HG03064 (cell line): ENCODE measurements at regions not wholly inside any gene's neighbourhood (a gene's known extent, or its start where the extent isn't known, plus 50 kb on each side); places are given as distances from the start of the nearest gene placed in this dataset.

Source experiments
- ATAC-seq: cut with Tn5 transposase; IDR thresholded peaks from one replicate; pipeline ENCODE4 v1.9.1; 2021; ENCODE audit warnings: low read depth; ENCODE audit not compliant: unreplicated experiment

DNA sequence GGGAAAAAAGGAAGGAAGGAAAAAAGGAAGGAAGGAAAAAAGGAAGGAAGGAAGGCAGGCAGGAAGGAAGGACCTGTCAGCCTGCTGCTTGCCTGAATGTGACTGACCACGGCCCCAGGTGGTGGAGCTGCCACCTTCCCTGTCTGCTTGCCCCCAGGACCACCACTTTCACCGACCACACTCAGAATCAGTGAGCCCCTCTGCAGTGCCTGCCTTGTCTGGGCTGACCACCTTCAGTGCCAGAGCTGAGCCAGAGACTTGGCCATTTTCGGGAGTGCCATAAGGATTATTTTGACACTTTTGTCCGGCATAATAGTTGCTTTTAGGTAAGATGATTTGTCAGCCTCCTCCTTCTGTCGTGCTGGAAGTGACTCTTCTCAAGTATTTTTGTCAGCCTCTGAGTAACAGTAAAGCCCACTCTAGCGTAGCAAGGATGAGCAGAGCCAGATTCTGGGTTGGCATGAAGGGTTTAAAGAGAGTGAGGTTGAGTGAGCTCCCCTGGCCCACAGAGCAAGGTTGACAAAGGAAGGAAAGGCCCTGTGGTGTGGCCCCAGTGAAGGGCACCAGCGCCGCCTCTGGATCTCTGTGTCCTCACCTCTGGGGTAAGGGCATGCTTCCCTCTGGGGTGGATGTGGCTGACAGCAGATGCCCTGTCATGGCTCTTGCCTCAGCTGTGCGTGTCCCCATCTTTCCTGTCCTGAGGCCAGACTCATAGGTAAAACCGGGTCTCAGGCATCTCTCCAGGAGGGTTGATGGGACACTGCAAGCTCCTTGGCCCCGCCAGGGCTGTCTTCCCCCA is 214.7 kb upstream of the FOXQ1 start:
- ATAC-seq, result no peak

DNA sequence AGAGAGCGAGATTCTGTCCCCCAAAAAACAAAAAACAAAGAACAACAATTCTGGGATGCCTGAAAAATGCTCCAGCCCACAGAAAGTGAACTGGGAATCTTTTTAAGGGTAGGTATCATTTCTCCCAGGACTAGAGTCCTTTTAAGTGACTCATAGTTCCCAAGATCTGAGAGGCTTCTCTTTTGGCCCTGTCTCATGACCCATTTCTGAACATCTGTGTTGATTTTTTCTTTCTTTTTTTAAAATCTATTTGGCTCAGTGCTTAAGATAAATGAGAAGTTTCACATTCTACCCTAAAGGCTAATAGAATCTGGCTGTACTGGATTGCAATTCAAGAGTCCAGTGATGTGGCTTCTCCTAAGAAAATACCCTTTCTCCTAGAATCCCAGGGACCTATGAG is 217.6 kb upstream of the FOXQ1 start:
- no peak for ATAC-seq

DNA sequence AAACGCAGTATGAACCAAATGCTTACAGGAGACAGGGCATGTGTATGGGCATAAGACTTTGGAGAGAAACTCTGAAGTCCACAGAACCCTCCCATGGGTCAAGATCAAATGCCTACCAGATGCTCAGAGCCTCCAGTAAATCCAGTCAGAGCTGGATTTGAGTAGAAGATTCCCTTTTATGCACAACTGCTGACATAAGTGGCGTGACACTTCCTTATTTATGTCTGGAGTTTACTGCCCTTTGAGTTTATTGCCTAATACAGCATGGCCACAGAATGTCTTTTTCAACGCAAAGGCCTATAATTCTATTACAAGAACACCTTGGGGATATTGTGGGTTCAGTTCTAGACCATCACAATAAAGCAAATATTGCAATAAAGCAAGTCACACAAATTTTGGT is 220.0 kb upstream of the FOXQ1 start:
- ATAC-seq, result no peak

DNA sequence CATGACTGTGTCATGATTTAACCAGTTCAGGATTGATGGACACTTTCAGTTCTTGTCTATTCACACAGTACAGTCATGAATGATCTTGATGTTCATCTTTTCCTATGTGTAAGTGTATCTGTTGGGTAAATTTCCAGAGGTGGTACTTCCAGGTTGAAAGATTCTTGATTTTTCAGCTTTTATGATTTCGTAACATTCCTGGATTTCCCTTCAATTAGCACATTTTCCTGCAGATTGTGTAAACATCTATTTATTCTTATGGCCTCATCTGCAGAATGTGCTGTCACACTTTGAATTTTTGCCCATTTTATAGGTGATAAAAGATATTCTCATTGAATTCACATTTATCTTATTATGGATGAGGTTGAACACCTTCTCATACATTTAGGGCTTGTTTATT is 222.0 kb upstream of the FOXQ1 start:
- ATAC-seq, result no peak

DNA sequence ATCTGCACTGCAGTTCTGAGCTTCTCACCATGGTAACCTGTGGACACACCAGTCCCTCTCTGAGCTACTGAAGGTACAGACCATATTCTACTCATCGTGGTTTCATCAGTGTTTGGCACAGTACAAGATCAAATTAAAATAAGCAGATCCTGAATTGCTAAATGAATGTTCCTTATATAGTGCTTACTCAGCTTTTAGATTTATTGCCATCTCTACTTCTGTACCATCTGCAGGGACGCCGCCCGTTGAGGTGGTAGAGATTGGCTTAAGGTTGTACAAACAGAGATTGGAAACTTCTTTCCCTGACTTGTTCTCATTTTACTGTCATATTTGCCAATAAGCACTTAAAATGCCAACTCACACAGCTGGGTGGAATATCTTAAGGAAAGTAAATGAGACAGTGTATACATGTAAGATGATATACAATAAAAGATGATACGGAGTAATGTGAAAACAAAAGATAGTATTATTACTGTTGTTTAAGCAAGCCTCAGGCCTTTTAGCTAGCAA is 223.4 kb upstream of the FOXQ1 start:
- no peak for ATAC-seq

DNA sequence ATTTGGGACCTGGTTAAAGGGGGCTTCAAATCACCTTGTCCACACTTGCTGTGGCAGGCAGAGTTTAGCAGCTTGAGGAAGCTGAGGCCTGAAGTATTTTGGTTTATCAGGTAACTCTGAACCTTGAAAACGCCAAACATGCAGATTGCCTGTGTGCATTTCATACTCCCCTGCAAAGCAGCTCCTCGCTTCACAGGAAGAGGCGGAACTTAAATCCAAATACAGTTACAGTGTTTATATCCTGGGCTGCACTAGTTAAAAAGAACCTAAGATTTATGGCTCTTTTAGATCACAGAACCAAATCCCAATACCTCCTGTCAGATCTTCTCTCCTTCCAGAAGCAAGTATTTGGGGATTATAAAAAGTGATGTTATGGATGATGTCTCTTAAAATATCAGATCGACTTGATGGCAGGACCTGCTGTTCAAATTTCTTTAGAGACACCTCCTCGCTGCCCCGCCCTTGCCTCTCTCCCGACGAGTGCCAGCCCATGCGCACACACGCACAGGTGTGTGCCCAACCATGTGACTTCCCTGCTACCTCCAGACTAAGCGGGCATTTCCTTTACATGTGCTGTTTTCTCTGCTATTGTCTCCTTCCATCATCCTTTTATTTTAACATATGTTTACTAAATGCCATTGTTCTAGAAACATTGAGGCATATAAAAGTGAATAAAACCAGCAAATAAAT is 224.6 kb upstream of the FOXQ1 start:
- no peak for ATAC-seq

DNA sequence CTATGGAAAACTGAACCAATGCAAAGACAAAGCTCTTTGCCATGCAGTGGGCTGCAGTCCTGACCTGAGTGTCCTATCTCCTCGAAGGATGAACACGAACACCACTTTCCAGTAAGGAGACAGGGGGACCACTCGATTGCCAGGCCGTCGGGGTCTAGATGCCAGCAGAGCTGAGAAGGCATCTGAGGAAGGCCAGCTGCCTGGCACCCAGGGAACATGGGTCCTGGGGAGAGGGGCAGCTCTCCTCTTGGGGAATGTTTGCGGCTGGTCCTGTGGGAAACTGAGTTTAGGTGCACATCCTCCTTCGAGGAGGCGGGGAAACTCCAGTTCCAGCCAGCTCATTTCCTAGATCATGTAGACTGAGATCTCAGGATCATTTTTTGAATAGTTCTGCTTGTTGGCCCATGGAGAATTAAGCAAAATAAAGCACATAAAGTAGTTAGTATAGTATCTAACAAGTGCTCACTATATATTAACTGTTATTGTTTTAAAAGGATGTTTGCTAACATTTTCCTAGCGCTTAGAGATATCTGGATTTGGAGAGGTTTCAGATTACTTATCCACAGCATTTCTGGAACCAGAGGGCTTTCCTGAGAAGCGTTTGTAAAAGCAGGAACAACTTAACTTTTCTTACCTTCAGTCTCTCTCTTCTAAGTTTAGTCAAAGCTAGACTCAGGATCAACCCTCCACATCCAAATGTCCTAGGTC is 225.3 kb upstream of the FOXQ1 start:
- ATAC-seq, result no peak

DNA sequence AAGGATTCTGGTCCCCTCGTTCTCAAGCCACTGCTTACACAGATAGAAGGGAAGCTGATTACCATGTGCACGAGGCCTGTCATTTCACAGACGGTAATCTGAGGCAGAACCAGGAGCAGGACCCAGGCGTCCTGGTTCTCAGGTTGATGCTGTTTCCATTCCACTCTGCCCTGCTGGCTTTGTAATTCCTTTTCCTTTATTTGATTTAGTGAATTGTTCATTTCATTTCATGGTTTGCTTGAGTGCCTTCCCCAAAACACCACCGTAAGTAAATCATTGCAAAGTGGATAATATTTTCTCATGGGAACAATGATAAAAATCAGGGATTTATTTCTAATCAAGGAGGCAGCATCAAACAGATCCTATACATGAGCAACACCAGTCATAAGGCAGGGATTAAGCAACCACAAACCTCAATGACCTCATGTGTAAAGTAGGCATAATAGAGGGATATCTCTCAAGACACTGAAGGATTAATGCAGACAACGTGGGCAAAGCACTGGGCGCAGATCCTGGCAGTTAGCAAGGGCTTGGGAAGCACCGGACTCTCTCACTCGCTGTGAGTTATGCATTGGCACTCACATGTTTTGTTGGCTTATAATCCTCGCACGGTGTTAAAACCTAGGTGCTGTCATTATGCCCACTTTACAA is 229.5 kb upstream of the FOXQ1 start:
- ATAC-seq, result no peak

DNA sequence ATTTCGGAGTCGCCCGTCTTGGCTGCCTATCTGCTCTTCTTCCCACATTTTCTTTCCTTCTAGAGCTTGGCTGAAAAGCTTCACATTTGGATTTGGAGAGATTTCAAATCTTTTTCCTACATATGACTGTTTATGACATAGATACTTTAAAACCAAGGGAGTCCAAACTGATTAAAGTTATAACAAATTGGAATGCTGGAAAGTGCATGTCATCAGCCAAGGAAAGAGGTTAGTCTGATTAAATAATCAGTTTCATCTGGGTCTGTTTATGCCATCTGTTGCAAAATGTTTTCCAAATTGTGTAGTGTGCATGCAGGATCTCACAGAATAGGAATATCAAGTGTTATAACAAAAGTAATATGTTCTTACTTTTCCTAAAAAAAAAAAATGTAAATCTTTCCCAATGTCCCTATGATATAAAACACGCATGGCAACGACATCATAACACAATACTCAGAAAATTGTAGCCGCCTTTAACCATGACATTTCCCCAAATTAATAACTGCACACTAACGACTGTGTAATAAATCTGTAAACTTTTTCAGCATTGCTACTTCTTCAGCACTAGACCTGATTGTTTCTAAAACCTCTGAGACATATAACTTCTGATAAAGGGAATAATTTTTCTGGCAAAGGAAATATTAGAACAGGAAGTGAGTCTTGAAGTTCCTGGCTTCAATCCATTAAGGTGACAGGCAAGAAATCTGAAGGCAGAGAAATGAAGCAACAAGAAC is 230.2 kb upstream of the FOXQ1 start:
- ATAC-seq, result no peak

DNA sequence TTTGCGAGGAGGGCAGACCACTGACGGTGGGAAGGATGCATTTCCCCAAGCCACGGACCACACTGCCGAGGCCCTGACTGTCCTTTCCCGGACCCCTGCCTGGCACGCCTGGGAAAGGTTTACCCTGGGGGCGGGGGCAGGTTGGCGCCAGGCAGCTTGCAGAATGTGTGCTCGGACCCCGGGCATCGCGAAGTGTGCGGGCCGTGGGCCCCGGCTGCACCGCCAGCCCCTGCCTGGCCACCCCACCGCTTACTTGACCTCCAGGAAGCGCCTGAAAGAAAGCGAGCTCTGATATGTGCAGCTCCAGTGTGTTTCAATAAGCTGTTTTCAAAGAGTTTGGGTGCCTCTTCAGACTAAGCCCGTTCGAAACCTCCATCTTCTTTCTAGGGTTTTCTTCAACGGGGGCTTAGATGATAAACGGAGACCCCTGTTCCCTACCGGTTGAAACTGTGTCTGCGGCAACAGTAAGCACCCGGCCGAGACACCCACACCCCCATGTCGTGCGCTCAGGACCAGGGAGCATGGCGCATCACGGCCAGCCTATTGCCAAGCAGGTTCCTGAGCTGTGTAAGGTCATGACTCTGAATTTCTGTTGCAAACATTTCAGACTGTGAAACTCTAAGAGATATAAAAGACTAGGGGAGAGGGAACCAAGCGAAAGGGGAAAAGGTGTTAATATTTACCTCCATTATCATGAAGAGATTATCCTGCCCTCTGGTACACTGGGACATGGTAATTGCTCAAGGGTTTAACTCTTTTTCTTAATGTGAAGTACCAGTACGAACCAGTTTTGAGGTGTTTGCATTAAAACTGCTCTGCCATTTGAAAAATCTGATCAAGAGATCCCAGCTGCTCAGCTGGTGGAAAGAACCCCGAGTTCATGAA is 231.2 kb upstream of the FOXQ1 start:
- ATAC-seq, result no peak

DNA sequence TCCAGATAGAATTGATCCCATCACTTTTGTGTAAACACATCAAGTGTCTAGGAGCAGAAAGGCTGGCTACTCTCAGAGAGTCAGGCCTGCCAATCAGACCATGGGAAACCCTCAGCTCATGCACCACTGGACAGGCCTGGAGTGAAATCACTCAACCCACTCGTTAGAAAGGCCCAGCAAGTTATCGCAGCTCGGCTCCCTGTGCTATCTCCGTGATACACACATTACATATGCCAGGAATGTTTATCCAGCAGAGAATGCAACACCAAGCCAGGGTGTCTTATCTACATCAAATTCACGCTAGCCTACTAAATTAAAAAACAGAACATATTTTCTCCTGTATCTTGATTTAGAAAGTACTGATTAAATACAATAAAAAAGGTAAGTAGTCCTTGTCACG is 232.4 kb upstream of the FOXQ1 start:
- no peak for ATAC-seq

DNA sequence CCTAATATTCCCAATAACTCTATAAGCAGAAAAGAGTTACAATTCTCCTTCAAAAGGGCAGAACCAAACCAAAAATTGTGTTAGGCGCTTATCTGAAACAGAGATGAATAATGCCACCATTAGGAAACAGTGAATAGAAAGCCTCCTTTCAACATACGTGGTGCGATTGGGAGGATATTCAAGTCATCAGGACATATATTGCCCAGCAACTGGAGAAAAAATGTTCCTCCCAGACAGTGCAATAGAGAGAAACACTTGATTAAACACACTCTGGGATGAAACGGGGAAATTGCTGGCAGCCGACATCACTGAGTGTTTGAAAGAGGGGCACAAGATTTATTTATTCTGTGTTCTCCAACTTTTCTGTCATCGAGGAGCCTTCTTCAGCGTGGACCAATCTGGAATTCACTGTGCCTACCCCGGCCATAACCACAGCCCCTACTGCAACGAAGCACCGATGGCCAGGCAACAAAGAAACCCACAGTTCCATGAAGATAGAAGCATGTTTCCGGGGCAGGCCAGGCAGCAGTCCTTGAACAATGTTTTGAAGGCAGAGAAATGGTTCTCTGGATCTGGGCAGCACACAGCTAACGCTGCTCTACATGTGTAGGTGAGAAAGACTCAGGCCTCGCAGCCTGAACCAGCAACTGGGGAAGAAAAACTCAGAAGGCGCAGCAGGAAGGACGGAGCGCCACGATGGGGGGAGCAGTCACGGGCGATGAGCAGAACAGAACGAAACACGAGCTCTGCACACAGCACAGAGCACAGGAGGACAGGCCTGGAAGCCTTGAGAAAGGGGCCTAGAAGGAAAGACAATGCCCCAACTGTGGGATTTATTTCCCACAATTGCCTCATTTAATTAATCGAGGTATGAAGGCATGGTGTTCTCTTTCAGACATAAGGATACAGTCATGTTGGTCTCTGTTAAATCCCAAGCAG is 234.2 kb upstream of the FOXQ1 start:
- ATAC-seq, result no peak

DNA sequence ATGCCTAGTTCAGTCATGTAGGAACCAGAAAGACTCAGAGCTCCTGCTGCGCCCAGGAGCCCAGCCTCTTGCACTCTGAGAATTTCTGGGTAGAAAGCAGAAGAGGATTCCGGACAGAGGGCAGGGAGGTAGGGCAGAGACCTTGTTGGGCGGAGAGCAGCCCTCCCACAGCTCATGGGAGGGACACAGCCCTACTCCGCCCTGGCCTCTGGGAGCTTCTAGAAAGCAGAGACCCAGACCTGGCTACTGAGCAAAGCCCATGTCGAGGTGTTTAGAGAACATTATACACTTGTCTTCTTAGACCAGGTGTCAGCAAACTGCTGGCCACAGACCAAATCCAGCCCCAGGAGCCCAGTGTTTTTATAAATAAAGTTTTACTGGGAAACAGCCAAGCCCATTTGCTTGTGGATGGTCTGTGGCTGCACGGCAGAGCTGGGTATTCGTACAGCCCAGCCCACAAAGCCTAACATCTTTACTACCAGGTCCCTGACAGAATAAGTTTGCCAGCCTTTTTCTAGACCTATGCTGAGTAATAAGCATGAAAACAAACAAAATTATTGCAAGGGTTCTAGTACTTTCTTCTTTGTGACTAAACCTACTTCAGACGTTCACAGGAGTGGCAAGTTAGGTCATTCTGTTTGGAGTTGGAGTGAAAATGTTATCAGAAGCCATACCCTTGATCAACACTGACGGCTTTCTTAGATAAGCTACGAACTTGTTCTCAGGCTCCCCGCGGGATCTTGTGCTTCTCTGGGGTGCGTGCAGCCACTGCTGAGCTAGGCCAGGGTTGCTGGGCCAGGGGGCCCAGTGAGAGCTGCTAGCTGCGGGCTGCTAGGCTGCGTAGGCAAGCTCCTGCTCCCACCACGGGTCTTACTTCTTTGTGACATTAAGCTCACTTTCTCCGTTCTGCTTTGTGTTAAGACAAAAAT is 235.1 kb upstream of the FOXQ1 start:
- ATAC-seq, result no peak

DNA sequence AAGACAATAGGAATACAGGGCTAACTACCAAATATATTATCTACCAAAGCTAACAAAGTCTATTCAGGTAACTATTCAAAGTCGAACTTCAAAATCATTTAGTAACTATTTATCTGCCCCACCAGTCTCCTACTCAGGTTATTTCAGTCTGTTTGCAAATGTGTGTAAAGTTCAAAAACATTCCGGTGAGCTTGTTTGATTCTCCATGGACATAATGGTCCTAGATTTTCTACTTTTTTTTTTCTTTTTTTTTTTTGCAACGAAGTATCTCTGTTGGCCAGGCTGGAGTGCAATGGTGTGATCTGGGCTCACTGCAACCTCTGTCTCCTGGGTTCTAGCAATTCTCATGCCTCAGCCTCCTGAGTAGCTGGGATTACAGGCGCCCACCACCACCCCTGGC is 236.0 kb upstream of the FOXQ1 start:
- no peak for ATAC-seq

DNA sequence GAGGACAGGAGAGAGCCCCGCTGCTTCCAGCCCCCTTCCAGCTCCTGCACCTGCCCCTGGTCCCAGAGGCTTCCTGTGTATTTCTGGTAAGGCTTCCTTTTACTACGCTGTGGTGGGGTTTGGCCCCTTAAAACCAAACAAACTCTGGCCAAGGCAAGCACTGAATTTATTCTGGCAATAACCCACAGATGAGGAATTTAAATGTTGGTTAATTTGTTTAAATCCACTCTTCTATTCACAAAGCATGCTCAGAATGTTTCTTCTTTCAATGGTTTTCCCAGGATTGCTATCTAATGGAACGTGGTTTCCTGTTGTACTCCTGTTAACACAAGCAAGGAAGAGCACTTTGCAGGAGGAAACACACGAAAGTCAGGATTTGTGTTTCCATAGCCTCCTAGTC is 236.5 kb upstream of the FOXQ1 start:
- no peak for ATAC-seq

DNA sequence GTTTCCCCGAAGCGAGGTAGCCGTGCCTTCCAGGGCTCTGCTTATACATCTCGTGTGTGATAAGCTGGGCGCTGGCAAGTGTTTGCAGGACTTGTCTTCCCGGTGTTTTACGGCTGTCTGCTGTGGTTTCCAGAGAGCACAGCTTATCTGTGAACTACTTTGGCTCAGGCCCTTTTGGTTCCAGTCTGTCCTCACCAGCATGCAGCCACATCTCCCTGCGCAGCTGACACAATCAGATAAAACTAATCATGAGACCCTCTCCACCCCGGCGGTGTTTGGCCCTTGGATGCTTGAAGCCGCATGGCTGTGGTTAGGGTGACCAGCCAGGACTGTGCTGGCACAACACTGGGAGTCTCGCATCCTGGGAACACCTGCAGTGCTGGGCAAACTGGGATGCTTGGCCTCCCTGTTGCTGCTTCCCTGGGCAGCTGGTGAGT is 241.8 kb upstream of the FOXQ1 start:
- ATAC-seq, result no peak

DNA sequence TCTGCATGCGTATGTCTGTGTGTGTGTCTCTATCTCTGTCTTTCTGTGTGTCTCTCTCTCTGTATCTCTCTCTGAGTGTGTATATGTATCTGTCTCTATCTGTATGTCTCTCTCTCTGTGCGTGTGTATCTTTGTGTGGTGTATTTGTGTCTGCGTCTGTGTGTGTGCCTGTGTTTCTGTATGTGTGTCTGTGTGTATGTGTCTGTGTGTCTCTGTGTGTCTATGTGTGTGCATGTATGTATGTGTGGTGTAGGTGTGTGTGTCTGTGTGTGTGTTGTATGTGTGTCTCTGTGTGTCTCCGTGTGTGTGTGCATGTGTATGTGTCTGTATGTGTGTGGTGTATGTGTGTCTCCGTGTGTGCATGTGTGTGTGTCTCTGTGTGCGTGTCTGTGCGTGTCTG is 243.0 kb upstream of the FOXQ1 start:
- ATAC-seq, result no peak
